Smooth muscle cell (in vitro differentiated cells): ENCODE measurements at regions not wholly inside any gene's neighbourhood (a gene's known extent, or its start where the extent isn't known, plus 50 kb on each side); places are given as distances from the start of the nearest gene placed in this dataset.
"Not testable (repeated sequence)": the region's sequence is repeated elsewhere in the genome, so short reads cannot be mapped to it uniquely, and the experiment has no call there.

Experiments
- DNase-seq: peaks from one replicate; lab custom pipeline; 2025; ENCODE audit not compliant: unreplicated experiment; lab: John Stamatoyannopoulos, UW
- H2AFZ ChIP-seq: fragments of 200-600 bp; sonication (generic); 2 replicates; pipeline ENCODE4 v1.6.0; 2016; ENCODE audit warnings: antibody characterized with exemption, low read depth, mild to moderate bottlenecking
- H3F3A ChIP-seq: fragments of 200-600 bp; sonication (generic); 2 replicates; pipeline ENCODE4 v1.6.0; 2017; ENCODE audit warnings: antibody characterized with exemption, low read depth
- H3K27ac ChIP-seq: fragments of 200-600 bp; sonication (generic); 2 replicates; pipeline ENCODE4 v1.5.1; 2016; ENCODE audit warnings: low read depth, mild to moderate bottlenecking
- H3K27me3 ChIP-seq: fragments of 200-600 bp; sonication (generic); 2 replicates; pipeline ENCODE4 v1.6.1; 2016; ENCODE audit warnings: low read depth, mild to moderate bottlenecking
- H3K36me3 ChIP-seq: fragments of 200-600 bp; sonication (generic); 2 replicates; pipeline ENCODE4 v1.5.1; 2016; ENCODE audit warnings: low read depth
- H3K4me1 ChIP-seq: fragments of 200-600 bp; sonication (generic); 2 replicates; pipeline ENCODE4 v1.5.1; 2016; ENCODE audit warnings: low read depth
- H3K4me2 ChIP-seq: fragments of 200-600 bp; sonication (generic); 2 replicates; pipeline ENCODE4 v1.6.0; 2016; ENCODE audit warnings: mild to moderate bottlenecking
- H3K4me3 ChIP-seq: fragments of 200-600 bp; sonication (generic); 2 replicates; pipeline ENCODE4 v1.5.1; 2016; ENCODE audit warnings: mild to moderate bottlenecking
- H3K79me2 ChIP-seq: fragments of 200-600 bp; sonication (generic); 2 replicates; pipeline ENCODE4 v1.6.0; 2016; ENCODE audit warnings: low read depth, mild to moderate bottlenecking
- H3K9ac ChIP-seq: fragments of 200-600 bp; sonication (generic); 2 replicates; pipeline ENCODE4 v1.6.0; 2016; ENCODE audit warnings: low read depth
- H3K9me3 ChIP-seq: fragments of 200-600 bp; sonication (generic); replicated peaks from 2 replicates; pipeline ENCODE4 v1.5.1; 2016; ENCODE audit warnings: low read depth
- H4K20me1 ChIP-seq: fragments of 200-600 bp; sonication (generic); 2 replicates; pipeline ENCODE4 v1.6.0; 2016; ENCODE audit warnings: low read depth
- WGBS: methylation state at CpG from one replicate; pipeline ENCODE4 v1.1.7; 2016; ENCODE audit warnings: low lambda C conversion rate; 5-methylcytosine and 5-hydroxymethylcytosine counted together
- TF ChIP-seq, protein P1 (sequence below): fragments of 200-600 bp; sonication (generic); IDR thresholded peaks from 2 replicates; pipeline ENCODE4 v1.5.1; 2017; ENCODE audit warnings: borderline replicate concordance, mild to moderate bottlenecking, antibody characterized with exemption; ENCODE audit not compliant: insufficient read depth, poor library complexity, severe bottlenecking

GRCh38 chr3:194945508-194945907 lies 259.8 kb downstream of the FAM43A start:
- Histone ChIP-seq H2AFZ (no peak overlapping the region), H4K20me1 (no peaks in the 10 kb centered on the region), H3K9me3 (no peaks in the 10 kb centered on the region), H3F3A (no peaks in the 10 kb centered on the region), H3K27ac (no peak overlapping the region), H3K4me3 (no peak overlapping the region), H3K4me1 (no peaks in the 10 kb centered on the region), H3K27me3 (no peaks in the 10 kb centered on the region), H3K36me3 (no peaks in the 10 kb centered on the region), H3K79me2 (no peaks in the 10 kb centered on the region), H3K4me2 (no peak overlapping the region), H3K9ac (no peak overlapping the region)
- no peak for DNase-seq
- TF ChIP-seq, protein P1, sequence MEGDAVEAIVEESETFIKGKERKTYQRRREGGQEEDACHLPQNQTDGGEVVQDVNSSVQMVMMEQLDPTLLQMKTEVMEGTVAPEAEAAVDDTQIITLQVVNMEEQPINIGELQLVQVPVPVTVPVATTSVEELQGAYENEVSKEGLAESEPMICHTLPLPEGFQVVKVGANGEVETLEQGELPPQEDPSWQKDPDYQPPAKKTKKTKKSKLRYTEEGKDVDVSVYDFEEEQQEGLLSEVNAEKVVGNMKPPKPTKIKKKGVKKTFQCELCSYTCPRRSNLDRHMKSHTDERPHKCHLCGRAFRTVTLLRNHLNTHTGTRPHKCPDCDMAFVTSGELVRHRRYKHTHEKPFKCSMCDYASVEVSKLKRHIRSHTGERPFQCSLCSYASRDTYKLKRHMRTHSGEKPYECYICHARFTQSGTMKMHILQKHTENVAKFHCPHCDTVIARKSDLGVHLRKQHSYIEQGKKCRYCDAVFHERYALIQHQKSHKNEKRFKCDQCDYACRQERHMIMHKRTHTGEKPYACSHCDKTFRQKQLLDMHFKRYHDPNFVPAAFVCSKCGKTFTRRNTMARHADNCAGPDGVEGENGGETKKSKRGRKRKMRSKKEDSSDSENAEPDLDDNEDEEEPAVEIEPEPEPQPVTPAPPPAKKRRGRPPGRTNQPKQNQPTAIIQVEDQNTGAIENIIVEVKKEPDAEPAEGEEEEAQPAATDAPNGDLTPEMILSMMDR, result no peak
- 85% methylated on average over 12 of the region's 13 CpGs for WGBS

DNA sequence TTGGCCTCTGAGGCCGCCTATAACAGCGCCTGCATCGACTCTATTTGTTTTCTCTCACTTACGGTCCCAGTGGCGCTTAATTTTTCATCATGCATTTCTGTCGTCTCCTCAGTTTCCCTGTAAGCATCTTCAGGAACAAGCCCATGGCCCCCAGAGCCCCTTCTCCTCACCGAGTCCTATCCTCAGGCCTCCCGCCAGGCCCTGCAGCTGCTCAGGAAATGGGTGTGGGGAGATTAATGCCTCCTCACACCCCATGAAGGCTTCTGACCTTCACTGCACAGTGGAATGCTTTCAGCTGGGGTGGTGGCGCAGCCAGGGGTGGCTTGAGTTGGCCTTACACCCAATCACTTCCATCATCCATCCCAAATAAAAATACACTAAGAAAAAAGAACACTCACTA lies 260.4 kb downstream of the FAM43A start:
- Histone ChIP-seq H3K27ac (no peak overlapping the region), H3K9ac (no peak overlapping the region), H3K36me3 (no peaks in the 10 kb centered on the region), H3K4me1 (no peaks in the 10 kb centered on the region), H3K4me2 (no peak overlapping the region), H3K9me3 (no peaks in the 10 kb centered on the region), H3K79me2 (no peaks in the 10 kb centered on the region), H4K20me1 (no peaks in the 10 kb centered on the region), H2AFZ (no peak overlapping the region), H3F3A (no peaks in the 10 kb centered on the region), H3K27me3 (no peaks in the 10 kb centered on the region), H3K4me3 (no peak overlapping the region)
- no peak for DNase-seq
- TF ChIP-seq, protein P1, result no peak
- WGBS, result 92% methylated on average over 9 of the region's 9 CpGs

GRCh38 chr3:194949592-194949991 lies 263.9 kb downstream of the FAM43A start:
- Histone ChIP-seq H3K4me2 (no peak overlapping the region), H3K27ac (no peak overlapping the region), H3F3A (no peaks in the 10 kb centered on the region), H2AFZ (no peak overlapping the region), H3K9ac (no peak overlapping the region), H3K79me2 (no peaks in the 10 kb centered on the region), H3K36me3 (no peaks in the 10 kb centered on the region), H3K9me3 (no peaks in the 10 kb centered on the region), H3K4me1 (no peaks in the 10 kb centered on the region), H3K27me3 (no peaks in the 10 kb centered on the region), H4K20me1 (no peaks in the 10 kb centered on the region), H3K4me3 (no peak overlapping the region)
- no peak for DNase-seq
- WGBS, result 93% methylated on average over 3 of the region's 3 CpGs
- TF ChIP-seq, protein P1, result no peak

DNA sequence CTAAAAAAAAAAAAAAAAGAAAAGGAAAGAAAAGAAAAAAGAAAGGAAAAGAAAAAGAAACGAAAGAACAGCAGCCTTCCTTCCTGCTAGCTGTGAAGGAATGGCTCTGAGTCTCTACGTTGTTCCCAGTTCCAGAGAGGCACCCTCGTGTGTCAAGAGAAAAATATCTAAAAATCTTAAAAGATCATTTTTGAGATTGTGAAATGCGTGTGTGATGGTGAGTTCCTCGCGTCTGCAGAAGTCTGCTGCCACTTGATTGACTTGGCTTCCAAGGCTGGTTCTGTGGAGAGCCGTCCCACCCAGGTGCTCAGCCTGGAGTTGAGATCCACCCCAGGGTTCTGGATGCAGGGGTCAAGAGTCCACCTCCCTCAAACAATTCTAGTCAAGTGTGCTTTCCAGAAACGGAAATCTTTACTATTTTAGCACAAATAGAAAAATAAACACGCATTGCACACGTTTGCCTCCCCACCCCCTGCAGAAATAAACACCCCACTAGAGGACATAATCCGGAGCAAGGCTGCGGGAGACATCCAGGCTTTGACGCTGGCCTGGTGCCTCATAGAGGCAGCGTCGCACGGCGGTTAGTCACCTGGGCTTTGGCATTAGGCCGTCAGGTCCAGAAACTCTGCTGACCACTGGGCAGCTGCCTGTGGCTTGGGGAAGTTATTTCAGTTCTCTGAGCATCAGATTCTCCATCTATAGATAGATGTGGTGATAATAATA lies 265.4 kb downstream of the FAM43A start:
- TF ChIP-seq, protein P1, result no peak
- DNase-seq, result no peak
- Histone ChIP-seq H4K20me1 (no peaks in the 10 kb centered on the region), H3K4me1 (no peaks in the 10 kb centered on the region), H2AFZ (no peak overlapping the region), H3K9ac (no peak overlapping the region), H3K9me3 (no peaks in the 10 kb centered on the region), H3F3A (no peaks in the 10 kb centered on the region), H3K79me2 (no peaks in the 10 kb centered on the region), H3K4me3 (no peak overlapping the region), H3K27ac (no peak overlapping the region), H3K27me3 (no peaks in the 10 kb centered on the region), H3K36me3 (no peaks in the 10 kb centered on the region), H3K4me2 (no peak overlapping the region)
- 92% methylated on average over 18 of the region's 18 CpGs for WGBS

DNA sequence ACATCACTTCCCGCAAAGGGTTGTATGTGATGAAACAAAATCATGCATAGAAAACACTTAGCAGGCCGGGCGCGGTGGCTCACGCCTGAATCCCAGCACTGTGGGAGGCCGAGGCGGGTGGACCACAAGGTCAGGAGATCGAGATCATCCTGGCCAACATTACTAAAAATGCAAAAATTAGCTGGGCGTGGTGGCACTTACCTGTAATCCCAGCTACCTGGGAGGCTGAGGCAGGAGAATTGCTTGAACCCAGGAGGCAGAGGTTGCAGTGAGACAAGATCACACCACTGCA lies 265.9 kb downstream of the FAM43A start:
- 96% methylated on average over 9 of the region's 9 CpGs for WGBS
- H2AFZ ChIP-seq, H3K4me2 ChIP-seq, H3K36me3 ChIP-seq, H3K27me3 ChIP-seq, H4K20me1 ChIP-seq, H3K79me2 ChIP-seq, H3F3A ChIP-seq, H3K27ac ChIP-seq, H3K9ac ChIP-seq, H3K9me3 ChIP-seq, DNase-seq, H3K4me1 ChIP-seq, H3K4me3 ChIP-seq: not testable (repeated sequence)
